ENCODE measurements at regions not wholly inside any gene's neighbourhood (a gene's known extent, or its start where the extent isn't known, plus 50 kb on each side); places are given as distances from the start of the nearest gene placed in this dataset.

DNA sequence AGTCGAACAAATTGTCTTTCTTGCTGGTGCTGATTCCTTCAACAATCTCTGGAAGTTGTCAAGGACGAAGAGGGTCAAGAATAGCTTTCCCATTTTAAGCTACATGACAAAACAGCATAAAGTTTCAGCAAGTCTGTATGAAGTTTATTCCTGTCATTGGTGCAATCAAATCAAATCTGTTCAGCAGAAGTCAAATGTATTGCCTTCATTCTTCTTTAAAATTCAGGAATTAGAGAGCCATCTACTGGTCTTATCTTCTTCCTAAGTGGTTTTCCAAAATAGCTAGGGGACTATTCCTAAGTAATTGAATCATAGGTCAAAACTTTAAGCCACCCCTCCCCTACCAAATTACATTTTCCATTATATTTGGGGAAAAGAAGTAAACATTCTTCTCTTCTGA, 990.2 kb downstream of the GALC start:
- Histone ChIP-seq H3K4me2 (ENCODE audit: low read depth, low read length) (no peak overlapping the region), H3K27ac (ENCODE audit: insufficient read depth, low read length) (no peak overlapping the region), H3K4me1 (ENCODE audit: control insufficient read depth, insufficient read depth, low read length) (no peaks in the 10 kb centered on the region), H3K9ac (ENCODE audit: low read depth, low read length) (no peak overlapping the region), H3K4me3 (ENCODE audit: insufficient read depth, low read depth, low read length) (no peak overlapping the region), H3K79me1 (ENCODE audit: low read depth in 1 of 2, low read length in 2 of 2) (no peaks in the 10 kb centered on the region), H4K20me1 (ENCODE audit: insufficient read depth, low read length) (no peaks in the 10 kb centered on the region), H3K36me3 (ENCODE audit: control insufficient read depth, insufficient read depth, low read length) (no peaks in the 10 kb centered on the region), H3K4ac (ENCODE audit: low read depth, low read length) (peak overlapping the region; percentile 22), H3K14ac (replicated peaks; ENCODE audit: low read depth, low read length) (no peak overlapping the region), H2BK120ac (ENCODE audit: low read depth, low read length) (peak overlapping the region; percentile 44), H2BK15ac (ENCODE audit: low read depth, low read length) (0 out of 3 replicates have a peak overlapping the region, but pooled peaks have one; percentile 1), H3K9me1 (ENCODE audit: insufficient read depth, low read length) (no peaks in the 10 kb centered on the region), H3K56ac (ENCODE audit: extremely low read depth, insufficient read depth, low read length) (peak overlapping the region; percentile 24; the same call in 1 of the 2 replicates), H2AK5ac (ENCODE audit: low read depth, low read length) (no peak overlapping the region), H4K5ac (ENCODE audit: low read depth, low read length) (no peak overlapping the region), H4K8ac (ENCODE audit: low read depth in 2 of 2, low read length in 2 of 2) (no peak overlapping the region), H2AFZ (replicated peaks; ENCODE audit: low read length, poor library complexity) (no peak overlapping the region), H3K9me3 (ENCODE audit: control insufficient read depth, insufficient read depth, low read length) (no peaks in the 10 kb centered on the region), H2BK20ac (ENCODE audit: low read depth, low read length) (peak overlapping the region; percentile 61), H3K27me3 (ENCODE audit: control insufficient read depth, insufficient read depth, low read length) (no peaks in the 10 kb centered on the region), H4K91ac (ENCODE audit: insufficient read depth, low read depth, low read length) (peak overlapping the region; percentile 43), H2AK9ac (replicated peaks; ENCODE audit: low read depth, low read length, poor library complexity) (no peak overlapping the region), H3K18ac (ENCODE audit: low read depth, low read length) (no peak overlapping the region), H2BK5ac (ENCODE audit: low read depth, low read length, poor library complexity, severe bottlenecking) (no peak overlapping the region), H3K23ac (ENCODE audit: low read depth, low read length) (peak overlapping the region; percentile 11; the same call in 1 of the 2 replicates)
- ATAC-seq (ENCODE audit: low read depth) (no peak; the same call in 1 of the 2 replicates), DNase-seq (peak; percentile 5)
- dilution Hi-C loops (cut with HindIII; ENCODE audit: low sequenced_read_pairs, unreplicated experiment) (no loop called here), in situ Hi-C loops (cut with MboI; ENCODE audit: low sequenced_read_pairs) (no loop called here), intact Hi-C loops (cut with micrococcal nuclease) (no loop called here)
- POLR2A ChIA-PET (ENCODE audit: unreplicated experiment): no interaction called here
- TF ChIP-seq RAD21 (IDR thresholded peaks at IDR 0.05; ENCODE audit: low read length): peak; percentile 18; the same call in 1 of the 2 replicates
- TF ChIP-seq, protein P1, sequence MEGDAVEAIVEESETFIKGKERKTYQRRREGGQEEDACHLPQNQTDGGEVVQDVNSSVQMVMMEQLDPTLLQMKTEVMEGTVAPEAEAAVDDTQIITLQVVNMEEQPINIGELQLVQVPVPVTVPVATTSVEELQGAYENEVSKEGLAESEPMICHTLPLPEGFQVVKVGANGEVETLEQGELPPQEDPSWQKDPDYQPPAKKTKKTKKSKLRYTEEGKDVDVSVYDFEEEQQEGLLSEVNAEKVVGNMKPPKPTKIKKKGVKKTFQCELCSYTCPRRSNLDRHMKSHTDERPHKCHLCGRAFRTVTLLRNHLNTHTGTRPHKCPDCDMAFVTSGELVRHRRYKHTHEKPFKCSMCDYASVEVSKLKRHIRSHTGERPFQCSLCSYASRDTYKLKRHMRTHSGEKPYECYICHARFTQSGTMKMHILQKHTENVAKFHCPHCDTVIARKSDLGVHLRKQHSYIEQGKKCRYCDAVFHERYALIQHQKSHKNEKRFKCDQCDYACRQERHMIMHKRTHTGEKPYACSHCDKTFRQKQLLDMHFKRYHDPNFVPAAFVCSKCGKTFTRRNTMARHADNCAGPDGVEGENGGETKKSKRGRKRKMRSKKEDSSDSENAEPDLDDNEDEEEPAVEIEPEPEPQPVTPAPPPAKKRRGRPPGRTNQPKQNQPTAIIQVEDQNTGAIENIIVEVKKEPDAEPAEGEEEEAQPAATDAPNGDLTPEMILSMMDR (conservative IDR thresholded peaks at IDR 0.05; ENCODE audit: low read depth, low read length): peak; percentile 33
- TF ChIP-seq BHLHE40 (IDR thresholded peaks at IDR 0.05; ENCODE audit: low read depth, low read length): no peak
- no CpG with 5 or more reads among the region's 2 CpGs for WGBS, 2 experiments (ENCODE audit: extremely low coverage in 2 of 2, insufficient read length in 1 of 2)
- CTCF ChIA-PET: no interaction called here
- no TSS peak for BruUV-seq (replicated peaks)

Measured in IMR-90 (cell line).